ENCODE measurements at regions not wholly inside any gene's neighbourhood (a gene's known extent, or its start where the extent isn't known, plus 50 kb on each side); places are given as distances from the start of the nearest gene placed in this dataset.

DNA sequence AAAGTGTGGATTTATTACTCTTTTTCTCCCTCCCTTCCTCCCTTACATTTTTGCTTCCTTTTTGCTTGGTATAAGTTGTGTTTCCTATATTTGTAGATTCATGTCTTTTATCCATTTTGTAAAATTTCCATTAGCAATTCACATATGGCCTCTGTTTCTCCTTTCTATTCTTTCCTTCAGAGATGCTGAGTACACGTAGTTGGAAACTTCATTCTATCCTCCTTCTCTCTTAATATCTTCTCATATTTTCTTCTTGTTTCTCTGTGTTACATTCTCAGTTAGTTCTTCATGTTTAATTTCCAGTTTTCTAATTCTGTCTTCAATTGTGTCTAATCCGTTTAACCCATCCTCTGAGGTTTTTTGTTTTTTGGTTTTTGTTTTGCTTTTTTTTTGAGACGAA is 188.9 kb downstream of the ZIC5 start:
- Histone ChIP-seq H3K9me3 (ENCODE audit: control extremely low read depth in 1 of 5, control insufficient read depth in 4 of 5, insufficient read depth in 2 of 5, low read depth in 1 of 5, low read length in 4 of 5) (peaks cover 0 to 9% (median 2%) of the 10 kb centered on the region in 5 experiments), H3K27ac (ENCODE audit: insufficient read depth in 1 of 2, low read depth in 1 of 2, low read length in 2 of 2, poor library complexity in 1 of 2, severe bottlenecking in 2 of 2) (no peak overlapping the region), H3K4me1 (ENCODE audit: control extremely low read depth in 1 of 4, control insufficient read depth in 4 of 4, insufficient read depth in 4 of 4, low read length in 3 of 4) (no peaks in the 10 kb centered on the region), H3K27me3 (replicated peaks in 2 of 5; ENCODE audit: control insufficient read depth in 4 of 5, insufficient read depth in 5 of 5, low read length in 4 of 5) (no peaks in the 10 kb centered on the region), H3K36me3 (ENCODE audit: control insufficient read depth in 4 of 4, insufficient read depth in 4 of 4, low read length in 3 of 4) (no peaks in the 10 kb centered on the region), H3K4me3 (ENCODE audit: control insufficient read depth in 1 of 7, extremely low read depth in 1 of 7, insufficient read depth in 4 of 7, low read depth in 2 of 7, low read length in 6 of 7) (no peak overlapping the region)
- ChIA-PET CTCF (no interaction called here), POLR2A (no interaction called here)
- WGBS (ENCODE audit: insufficient coverage): 96% methylated on average over 3 of the region's 3 CpGs
- DNase-seq: no peak

DNA sequence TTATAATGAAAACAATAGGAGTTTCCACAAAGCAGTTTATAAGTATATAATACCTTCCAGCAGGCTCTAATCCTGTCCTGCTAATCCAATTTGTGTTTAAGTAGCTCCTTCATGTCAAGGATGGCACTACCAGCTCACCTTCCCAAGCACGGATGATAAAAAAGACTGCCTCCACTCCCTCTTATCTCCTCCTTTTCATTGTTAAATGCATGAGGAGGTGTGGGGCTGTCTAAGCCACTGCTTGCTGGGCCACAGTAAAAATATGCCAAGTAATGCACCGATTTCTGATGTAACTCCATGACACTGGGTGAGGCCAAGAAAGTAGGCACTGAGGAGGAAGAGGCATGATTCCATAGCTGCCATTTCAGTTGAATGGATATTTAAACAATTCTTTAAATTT is 193.1 kb downstream of the ZIC5 start:
- Histone ChIP-seq H3K9me3 (ENCODE audit: control extremely low read depth in 1 of 5, control insufficient read depth in 4 of 5, insufficient read depth in 2 of 5, low read depth in 1 of 5, low read length in 4 of 5) (peaks cover 0 to 6% (median 2%) of the 10 kb centered on the region in 5 experiments), H3K36me3 (ENCODE audit: control insufficient read depth in 4 of 4, insufficient read depth in 4 of 4, low read length in 3 of 4) (no peaks in the 10 kb centered on the region), H3K4me3 (ENCODE audit: control insufficient read depth in 1 of 7, extremely low read depth in 1 of 7, insufficient read depth in 4 of 7, low read depth in 2 of 7, low read length in 6 of 7) (no peak overlapping the region), H3K27ac (ENCODE audit: insufficient read depth in 1 of 2, low read depth in 1 of 2, low read length in 2 of 2, poor library complexity in 1 of 2, severe bottlenecking in 2 of 2) (no peak overlapping the region), H3K27me3 (replicated peaks in 2 of 5; ENCODE audit: control insufficient read depth in 4 of 5, insufficient read depth in 5 of 5, low read length in 4 of 5) (no peaks in the 10 kb centered on the region), H3K4me1 (ENCODE audit: control extremely low read depth in 1 of 4, control insufficient read depth in 4 of 4, insufficient read depth in 4 of 4, low read length in 3 of 4) (no peaks in the 10 kb centered on the region)
- POLR2A ChIA-PET: no interaction called here
- DNase-seq: no peak
- no CpG with 5 or more reads among the region's 2 CpGs for WGBS (ENCODE audit: insufficient coverage)
- CTCF ChIA-PET: no interaction called here

DNA sequence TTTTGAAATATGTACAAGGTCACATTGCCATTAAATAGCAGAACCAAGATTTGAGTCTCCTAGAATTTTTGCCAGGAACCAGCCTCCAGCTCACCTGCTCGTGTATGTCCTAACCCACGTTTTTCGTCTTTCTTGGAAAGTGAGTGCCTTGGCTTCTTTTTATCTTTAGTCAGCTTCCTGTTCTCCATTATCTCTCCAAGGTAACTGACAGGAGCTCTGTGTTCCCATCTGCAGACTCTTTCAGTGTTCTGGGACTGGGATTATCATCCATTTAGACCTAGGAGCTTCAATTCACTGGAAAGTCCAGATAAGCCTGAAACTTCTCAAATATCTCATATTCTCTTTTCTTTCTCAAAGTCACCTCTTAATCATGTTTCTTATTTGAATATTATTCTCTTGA is 193.7 kb downstream of the ZIC5 start:
- Histone ChIP-seq H3K36me3 (ENCODE audit: control insufficient read depth in 4 of 4, insufficient read depth in 4 of 4, low read length in 3 of 4) (no peaks in the 10 kb centered on the region), H3K27me3 (replicated peaks in 2 of 5; ENCODE audit: control insufficient read depth in 4 of 5, insufficient read depth in 5 of 5, low read length in 4 of 5) (no peaks in the 10 kb centered on the region), H3K27ac (ENCODE audit: insufficient read depth in 1 of 2, low read depth in 1 of 2, low read length in 2 of 2, poor library complexity in 1 of 2, severe bottlenecking in 2 of 2) (no peak overlapping the region), H3K4me3 (ENCODE audit: control insufficient read depth in 1 of 7, extremely low read depth in 1 of 7, insufficient read depth in 4 of 7, low read depth in 2 of 7, low read length in 6 of 7) (no peak overlapping the region), H3K4me1 (ENCODE audit: control extremely low read depth in 1 of 4, control insufficient read depth in 4 of 4, insufficient read depth in 4 of 4, low read length in 3 of 4) (no peaks in the 10 kb centered on the region), H3K9me3 (ENCODE audit: control extremely low read depth in 1 of 5, control insufficient read depth in 4 of 5, insufficient read depth in 2 of 5, low read depth in 1 of 5, low read length in 4 of 5) (peaks cover 0 to 6% (median 2%) of the 10 kb centered on the region in 5 experiments)
- WGBS (ENCODE audit: insufficient coverage): 90% methylated on average over 3 of the region's 3 CpGs
- CTCF ChIA-PET: no interaction called here
- POLR2A ChIA-PET: no interaction called here
- no peak for DNase-seq

DNA sequence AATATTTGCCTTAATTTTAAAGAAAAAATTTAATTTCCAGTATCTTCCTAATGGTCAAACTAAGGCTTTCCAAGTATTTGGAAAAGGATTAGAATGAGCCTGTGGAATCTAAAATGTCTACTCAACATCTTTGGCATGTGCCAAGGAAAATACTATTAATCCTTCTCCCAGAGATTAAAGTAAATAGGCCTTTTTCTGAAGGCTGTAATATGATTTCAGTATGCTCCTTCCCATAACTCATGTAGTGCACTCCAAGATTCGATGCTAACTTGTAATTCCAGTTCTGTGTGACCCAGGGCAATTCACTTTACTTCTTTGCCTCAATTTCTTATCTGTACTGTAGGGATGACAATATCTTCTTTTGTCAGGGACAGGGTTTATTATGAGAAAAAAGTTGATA is 196.9 kb downstream of the ZIC5 start:
- Histone ChIP-seq H3K9me3 (ENCODE audit: control extremely low read depth in 1 of 5, control insufficient read depth in 4 of 5, insufficient read depth in 2 of 5, low read depth in 1 of 5, low read length in 4 of 5) (peaks cover 0 to 1% (median 0%) of the 10 kb centered on the region in 5 experiments), H3K27me3 (replicated peaks in 2 of 5; ENCODE audit: control insufficient read depth in 4 of 5, insufficient read depth in 5 of 5, low read length in 4 of 5) (no peaks in the 10 kb centered on the region), H3K4me1 (ENCODE audit: control extremely low read depth in 1 of 4, control insufficient read depth in 4 of 4, insufficient read depth in 4 of 4, low read length in 3 of 4) (no peaks in the 10 kb centered on the region), H3K36me3 (ENCODE audit: control insufficient read depth in 4 of 4, insufficient read depth in 4 of 4, low read length in 3 of 4) (no peaks in the 10 kb centered on the region), H3K27ac (ENCODE audit: insufficient read depth in 1 of 2, low read depth in 1 of 2, low read length in 2 of 2, poor library complexity in 1 of 2, severe bottlenecking in 2 of 2) (no peak overlapping the region), H3K4me3 (ENCODE audit: control insufficient read depth in 1 of 7, extremely low read depth in 1 of 7, insufficient read depth in 4 of 7, low read depth in 2 of 7, low read length in 6 of 7) (no peak overlapping the region)
- DNase-seq: no peak
- ChIA-PET CTCF (no interaction called here), POLR2A (no interaction called here)
- WGBS (ENCODE audit: insufficient coverage): 86% methylated on average over 1 of the region's 1 CpG

DNA sequence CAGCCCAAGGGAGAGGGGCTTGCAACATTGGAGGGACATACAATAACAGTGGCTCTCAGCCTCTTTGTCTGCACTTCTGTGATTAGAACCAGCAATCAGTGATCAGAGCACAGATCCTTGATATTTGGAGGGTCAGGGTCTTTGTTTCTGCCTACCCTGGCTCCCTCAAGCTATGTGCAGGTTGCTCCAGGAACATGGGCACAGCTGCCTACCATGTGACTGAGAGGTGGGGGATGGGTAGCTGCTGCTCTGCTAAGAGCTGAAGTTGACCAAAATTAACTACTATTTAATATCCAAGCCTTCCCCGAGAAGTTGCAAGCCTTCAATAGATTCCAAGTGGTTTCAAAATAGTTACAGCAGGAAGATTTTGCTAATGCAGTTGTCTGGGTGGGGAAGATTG is 202.6 kb downstream of the ZIC5 start:
- Histone ChIP-seq H3K4me1 (ENCODE audit: control extremely low read depth in 1 of 4, control insufficient read depth in 4 of 4, insufficient read depth in 4 of 4, low read length in 3 of 4) (no peaks in the 10 kb centered on the region), H3K9me3 (ENCODE audit: control extremely low read depth in 1 of 5, control insufficient read depth in 4 of 5, insufficient read depth in 2 of 5, low read depth in 1 of 5, low read length in 4 of 5) (peaks cover 0 to 38% (median 14%) of the 10 kb centered on the region in 5 experiments), H3K27ac (ENCODE audit: insufficient read depth in 1 of 2, low read depth in 1 of 2, low read length in 2 of 2, poor library complexity in 1 of 2, severe bottlenecking in 2 of 2) (no peak overlapping the region), H3K27me3 (replicated peaks in 2 of 5; ENCODE audit: control insufficient read depth in 4 of 5, insufficient read depth in 5 of 5, low read length in 4 of 5) (no peaks in the 10 kb centered on the region), H3K36me3 (ENCODE audit: control insufficient read depth in 4 of 4, insufficient read depth in 4 of 4, low read length in 3 of 4) (no peaks in the 10 kb centered on the region), H3K4me3 (ENCODE audit: control insufficient read depth in 1 of 7, extremely low read depth in 1 of 7, insufficient read depth in 4 of 7, low read depth in 2 of 7, low read length in 6 of 7) (no peak overlapping the region)
- POLR2A ChIA-PET: no interaction called here
- WGBS (ENCODE audit: insufficient coverage): no CpG with 5 or more reads among the region's 1 CpG
- CTCF ChIA-PET: no interaction called here
- DNase-seq: no peak

DNA sequence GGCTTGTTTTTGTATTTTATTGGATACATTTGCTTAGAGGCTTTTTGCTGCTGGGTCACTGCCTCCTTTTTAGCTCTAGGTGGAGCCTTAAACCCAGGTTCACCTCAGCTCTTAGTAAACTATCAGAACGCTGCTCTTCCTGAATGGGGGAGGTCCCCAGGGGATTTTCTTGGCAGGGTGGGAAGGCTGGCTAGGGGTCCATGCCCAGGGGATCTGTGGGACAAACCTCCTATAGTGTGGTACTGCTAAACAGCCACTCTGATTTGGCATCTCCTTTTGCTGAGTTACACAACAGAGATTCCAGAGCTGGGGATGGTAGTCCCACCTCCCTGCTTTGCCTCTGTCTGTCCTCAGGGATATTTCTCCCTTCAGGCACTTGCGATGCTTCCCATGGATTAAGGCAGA is 204.9 kb downstream of the ZIC5 start:
- Histone ChIP-seq H3K27ac (ENCODE audit: insufficient read depth in 1 of 2, low read depth in 1 of 2, low read length in 2 of 2, poor library complexity in 1 of 2, severe bottlenecking in 2 of 2) (no peak overlapping the region), H3K9me3 (ENCODE audit: control extremely low read depth in 1 of 5, control insufficient read depth in 4 of 5, insufficient read depth in 2 of 5, low read depth in 1 of 5, low read length in 4 of 5) (peaks cover 0 to 45% (median 15%) of the 10 kb centered on the region in 5 experiments), H3K27me3 (replicated peaks in 2 of 5; ENCODE audit: control insufficient read depth in 4 of 5, insufficient read depth in 5 of 5, low read length in 4 of 5) (no peaks in the 10 kb centered on the region), H3K36me3 (ENCODE audit: control insufficient read depth in 4 of 4, insufficient read depth in 4 of 4, low read length in 3 of 4) (no peaks in the 10 kb centered on the region), H3K4me3 (ENCODE audit: control insufficient read depth in 1 of 7, extremely low read depth in 1 of 7, insufficient read depth in 4 of 7, low read depth in 2 of 7, low read length in 6 of 7) (no peak overlapping the region), H3K4me1 (ENCODE audit: control extremely low read depth in 1 of 4, control insufficient read depth in 4 of 4, insufficient read depth in 4 of 4, low read length in 3 of 4) (no peaks in the 10 kb centered on the region)
- DNase-seq: no peak
- WGBS (ENCODE audit: insufficient coverage): no CpG with 5 or more reads among the region's 2 CpGs
- POLR2A ChIA-PET: no interaction called here
- CTCF ChIA-PET: no interaction called here

DNA sequence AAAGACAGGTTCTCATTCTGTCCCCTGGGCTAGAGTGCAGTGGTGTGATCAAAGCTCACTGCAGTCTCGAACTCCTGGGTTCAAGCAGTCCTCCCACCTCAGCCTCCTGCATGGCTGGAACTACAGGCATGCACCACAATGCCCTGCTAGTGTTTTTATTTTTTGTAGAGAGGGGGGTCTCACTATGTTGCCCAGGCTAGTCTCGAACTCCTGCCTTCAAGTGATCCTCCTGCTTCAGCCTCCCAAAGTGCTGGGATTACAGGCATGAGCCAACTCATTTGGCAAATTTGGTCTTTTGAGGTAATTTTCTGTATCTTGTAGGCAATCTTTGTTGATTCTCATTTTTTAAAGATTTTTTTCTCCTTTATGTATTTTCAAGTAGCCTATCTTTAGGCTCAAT is 205.7 kb downstream of the ZIC5 start:
- no CpG with 5 or more reads among the region's 2 CpGs for WGBS (ENCODE audit: insufficient coverage)
- Histone ChIP-seq H3K9me3 (ENCODE audit: control extremely low read depth in 1 of 5, control insufficient read depth in 4 of 5, insufficient read depth in 2 of 5, low read depth in 1 of 5, low read length in 4 of 5) (peaks cover 2 to 47% (median 17%) of the 10 kb centered on the region in 5 experiments), H3K27me3 (replicated peaks in 2 of 5; ENCODE audit: control insufficient read depth in 4 of 5, insufficient read depth in 5 of 5, low read length in 4 of 5) (no peaks in the 10 kb centered on the region), H3K27ac (ENCODE audit: insufficient read depth in 1 of 2, low read depth in 1 of 2, low read length in 2 of 2, poor library complexity in 1 of 2, severe bottlenecking in 2 of 2) (no peak overlapping the region), H3K4me3 (ENCODE audit: control insufficient read depth in 1 of 7, extremely low read depth in 1 of 7, insufficient read depth in 4 of 7, low read depth in 2 of 7, low read length in 6 of 7) (no peak overlapping the region), H3K4me1 (ENCODE audit: control extremely low read depth in 1 of 4, control insufficient read depth in 4 of 4, insufficient read depth in 4 of 4, low read length in 3 of 4) (no peaks in the 10 kb centered on the region), H3K36me3 (ENCODE audit: control insufficient read depth in 4 of 4, insufficient read depth in 4 of 4, low read length in 3 of 4) (no peaks in the 10 kb centered on the region)
- ChIA-PET CTCF (no interaction called here), POLR2A (no interaction called here)
- no peak for DNase-seq

Measured in common myeloid progenitor, CD34-positive (primary cell).